Smooth muscle cell (in vitro differentiated cells): ENCODE measurements at regions not wholly inside any gene's neighbourhood (a gene's known extent, or its start where the extent isn't known, plus 50 kb on each side); places are given as distances from the start of the nearest gene placed in this dataset.

Experiments
- DNase-seq: peaks from one replicate; lab custom pipeline; 2025; ENCODE audit not compliant: unreplicated experiment; lab: John Stamatoyannopoulos, UW
- H2AFZ ChIP-seq: fragments of 200-600 bp; sonication (generic); 2 replicates; pipeline ENCODE4 v1.6.0; 2016; ENCODE audit warnings: antibody characterized with exemption, low read depth, mild to moderate bottlenecking
- H3F3A ChIP-seq: fragments of 200-600 bp; sonication (generic); 2 replicates; pipeline ENCODE4 v1.6.0; 2017; ENCODE audit warnings: antibody characterized with exemption, low read depth
- H3K27ac ChIP-seq: fragments of 200-600 bp; sonication (generic); 2 replicates; pipeline ENCODE4 v1.5.1; 2016; ENCODE audit warnings: low read depth, mild to moderate bottlenecking
- H3K27me3 ChIP-seq: fragments of 200-600 bp; sonication (generic); 2 replicates; pipeline ENCODE4 v1.6.1; 2016; ENCODE audit warnings: low read depth, mild to moderate bottlenecking
- H3K36me3 ChIP-seq: fragments of 200-600 bp; sonication (generic); 2 replicates; pipeline ENCODE4 v1.5.1; 2016; ENCODE audit warnings: low read depth
- H3K4me1 ChIP-seq: fragments of 200-600 bp; sonication (generic); 2 replicates; pipeline ENCODE4 v1.5.1; 2016; ENCODE audit warnings: low read depth
- H3K4me2 ChIP-seq: fragments of 200-600 bp; sonication (generic); 2 replicates; pipeline ENCODE4 v1.6.0; 2016; ENCODE audit warnings: mild to moderate bottlenecking
- H3K4me3 ChIP-seq: fragments of 200-600 bp; sonication (generic); 2 replicates; pipeline ENCODE4 v1.5.1; 2016; ENCODE audit warnings: mild to moderate bottlenecking
- H3K79me2 ChIP-seq: fragments of 200-600 bp; sonication (generic); 2 replicates; pipeline ENCODE4 v1.6.0; 2016; ENCODE audit warnings: low read depth, mild to moderate bottlenecking
- H3K9ac ChIP-seq: fragments of 200-600 bp; sonication (generic); 2 replicates; pipeline ENCODE4 v1.6.0; 2016; ENCODE audit warnings: low read depth
- H3K9me3 ChIP-seq: fragments of 200-600 bp; sonication (generic); replicated peaks from 2 replicates; pipeline ENCODE4 v1.5.1; 2016; ENCODE audit warnings: low read depth
- H4K20me1 ChIP-seq: fragments of 200-600 bp; sonication (generic); 2 replicates; pipeline ENCODE4 v1.6.0; 2016; ENCODE audit warnings: low read depth
- CTCF ChIP-seq: fragments of 200-600 bp; sonication (generic); IDR thresholded peaks from 2 replicates; pipeline ENCODE4 v1.5.1; 2017; ENCODE audit warnings: borderline replicate concordance, mild to moderate bottlenecking, antibody characterized with exemption; ENCODE audit not compliant: insufficient read depth, poor library complexity, severe bottlenecking
- WGBS: methylation state at CpG from one replicate; pipeline ENCODE4 v1.1.7; 2016; ENCODE audit warnings: low lambda C conversion rate; 5-methylcytosine and 5-hydroxymethylcytosine counted together

- Histone ChIP-seq H3K4me3 (no peak overlapping the region), H3K4me2 (no peak overlapping the region), H3K4me1 (peaks cover 4% of the 10 kb centered on the region), H3K36me3 (no peaks in the 10 kb centered on the region), H4K20me1 (no peaks in the 10 kb centered on the region), H3K9me3 (no peaks in the 10 kb centered on the region), H3K9ac (no peak overlapping the region), H2AFZ (no peak overlapping the region), H3K27ac (no peak overlapping the region), H3K79me2 (no peaks in the 10 kb centered on the region), H3F3A (no peaks in the 10 kb centered on the region), H3K27me3 (peaks cover 6% of the 10 kb centered on the region)
- 71% methylated on average over 3 of the region's 3 CpGs for WGBS
- no peak for TF ChIP-seq CTCF
- DNase-seq = no peak
These were observed 140.4 kb upstream of the ADRA1B start for GRCh38 chr5:159775890-159776289.

GRCh38 chr5:159777049-159777660 is 139.1 kb upstream of the ADRA1B start:
- no peaks in the 10 kb centered on the region for H3K79me2 ChIP-seq
- H3K4me2 ChIP-seq = no peak overlapping the region
- no peaks in the 10 kb centered on the region for H3F3A ChIP-seq
- no peak for TF ChIP-seq CTCF
- H3K27ac ChIP-seq = no peak overlapping the region
- 96% methylated on average over 9 of the region's 9 CpGs for WGBS
- no peak overlapping the region for H3K9ac ChIP-seq
- no peaks in the 10 kb centered on the region for H3K36me3 ChIP-seq
- no peak for DNase-seq
- H3K27me3 ChIP-seq = peaks cover 6% of the 10 kb centered on the region
- H2AFZ ChIP-seq = no peak overlapping the region
- H3K4me3 ChIP-seq = no peak overlapping the region
- H3K4me1 ChIP-seq = peaks cover 4% of the 10 kb centered on the region
- no peaks in the 10 kb centered on the region for H4K20me1 ChIP-seq
- no peaks in the 10 kb centered on the region for H3K9me3 ChIP-seq

GRCh38 chr5:159779481-159779880 is 136.8 kb upstream of the ADRA1B start:
- Histone ChIP-seq H3K4me3 (no peak overlapping the region), H3K36me3 (no peaks in the 10 kb centered on the region), H3K4me2 (no peak overlapping the region), H3K79me2 (no peaks in the 10 kb centered on the region), H3K9me3 (no peaks in the 10 kb centered on the region), H3K27ac (no peak overlapping the region), H2AFZ (no peak overlapping the region), H3K4me1 (no peaks in the 10 kb centered on the region), H3F3A (no peaks in the 10 kb centered on the region), H3K27me3 (peaks cover 11% of the 10 kb centered on the region), H3K9ac (no peak overlapping the region), H4K20me1 (no peaks in the 10 kb centered on the region)
- WGBS = 86% methylated on average over 4 of the region's 4 CpGs
- no peak for DNase-seq
- no peak for TF ChIP-seq CTCF

- H3K27ac ChIP-seq = no peak overlapping the region
- DNase-seq = no peak
These were observed 136.0 kb upstream of the ADRA1B start for GRCh38 chr5:159780246-159780645.

More at GRCh38 chr5:159780246-159780645, 136.0 kb upstream of the ADRA1B start:
- Histone ChIP-seq H3K9me3 (no peaks in the 10 kb centered on the region), H3K4me2 (no peak overlapping the region), H3K9ac (no peak overlapping the region), H2AFZ (no peak overlapping the region), H3F3A (no peaks in the 10 kb centered on the region), H4K20me1 (no peaks in the 10 kb centered on the region), H3K36me3 (no peaks in the 10 kb centered on the region), H3K79me2 (no peaks in the 10 kb centered on the region), H3K4me3 (no peak overlapping the region), H3K4me1 (no peaks in the 10 kb centered on the region), H3K27me3 (peaks cover 11% of the 10 kb centered on the region)
- whole genome bisulfite sequencing = 85% methylated on average over 3 of the region's 3 CpGs
- TF ChIP-seq CTCF = no peak
